MCF 10A (cell line): ENCODE measurements at regions not wholly inside any gene's neighbourhood (a gene's known extent, or its start where the extent isn't known, plus 50 kb on each side); places are given as distances from the start of the nearest gene placed in this dataset.

Experiments used
- BruUV-seq: library from RNA; stranded (reverse); fragments of 400-500 nt; replicated peaks from 2 replicates; lab custom pipeline; 2021; lab: Mats Ljungman, UMichigan
- CTCF ChIA-PET: fragments of 300-600 bp; sonication (Branson Sonifier 250); formaldehyde crosslinking; extraction: SDS; loops from one replicate; lab custom pipeline; 2021; ENCODE audit warnings: antibody characterized with exemption, inconsistent platforms; lab: Yijun Ruan, JAX
- POLR2A ChIA-PET: fragments of 300-600, 350-650 bp; sonication (Branson Sonifier 250); formaldehyde crosslinking; extraction: SDS; loops from one replicate; lab custom pipeline; 2020; ENCODE audit warnings: antibody characterized with exemption, inconsistent platforms; lab: Yijun Ruan, JAX
- DNase-seq: peaks from one replicate; pipeline ENCODE4 v3.0.0-alpha.2; 2018; ENCODE audit not compliant: unreplicated experiment
- H3K27ac Mint-ChIP-seq: one replicate; pipeline ENCODE4 v1.8.0; 2022; ENCODE audit warnings: mild to moderate bottlenecking, low read depth, mixed read lengths; ENCODE audit not compliant: unreplicated experiment
- H3K27me3 Mint-ChIP-seq: one replicate; pipeline ENCODE4 v1.8.0; 2022; ENCODE audit warnings: mixed read lengths; ENCODE audit not compliant: insufficient read depth, unreplicated experiment
- H3K36me3 Mint-ChIP-seq: one replicate; pipeline ENCODE4 v1.8.0; 2022; ENCODE audit warnings: mild to moderate bottlenecking, moderate library complexity, mixed read lengths; ENCODE audit not compliant: insufficient read depth, unreplicated experiment
- H3K4me1 Mint-ChIP-seq: one replicate; pipeline ENCODE4 v1.8.0; 2022; ENCODE audit warnings: mixed read lengths; ENCODE audit not compliant: insufficient read depth, unreplicated experiment
- H3K4me3 Mint-ChIP-seq: one replicate; pipeline ENCODE4 v1.8.0; 2022; ENCODE audit warnings: mild to moderate bottlenecking, moderate library complexity, mixed read lengths; ENCODE audit not compliant: unreplicated experiment
- H3K9me3 Mint-ChIP-seq: one replicate; pipeline ENCODE4 v1.8.0; 2022; ENCODE audit warnings: mixed read lengths; ENCODE audit not compliant: unreplicated experiment
- CTCF ChIP-seq: fragments of 200-600 bp; IDR thresholded peaks from one replicate; pipeline ENCODE4 v1.8.0; 2022; ENCODE audit warnings: antibody characterized with exemption, mild to moderate bottlenecking; ENCODE audit not compliant: unreplicated experiment
- intact Hi-C: fragments of 100-400 bp; cut with micrococcal nuclease; formaldehyde crosslinking; loops from 2 replicates; pipeline ENCODE4 v1.14.1; 2022

GRCh38 chr1:72620453-72620852, 338.1 kb upstream of the NEGR1 start:
- Mint-ChIP-seq H3K27me3 (peaks cover 15% of the 10 kb centered on the region), H3K9me3 (no peaks in the 10 kb centered on the region), H3K36me3 (no peaks in the 10 kb centered on the region), H3K27ac (no peak overlapping the region), H3K4me1 (peaks cover 6% of the 10 kb centered on the region), H3K4me3 (no peak overlapping the region)
- TF ChIP-seq CTCF: no peak
- no peak for DNase-seq
- intact Hi-C loops: no loop called here
- ChIA-PET POLR2A (no interaction called here), CTCF (interaction anchor here (1.6 kb wide), 1 partner anchor 479 kb away, joined by 10 read pairs; no protein-coding TSS in a partner anchor)
- BruUV-seq: no TSS peak

GRCh38 chr1:72606216-72606810, 324.0 kb upstream of the NEGR1 start:
- Mint-ChIP-seq H3K27ac (no peak overlapping the region), H3K36me3 (no peaks in the 10 kb centered on the region), H3K4me1 (no peaks in the 10 kb centered on the region), H3K4me3 (no peak overlapping the region), H3K9me3 (no peaks in the 10 kb centered on the region), H3K27me3 (peaks cover 35% of the 10 kb centered on the region)
- intact Hi-C loops: no loop called here
- no TSS peak for BruUV-seq
- ChIA-PET POLR2A (interaction anchor here (0.7 kb wide), 1 partner anchor 322 kb away, joined by 3 read pairs; no protein-coding TSS in a partner anchor), CTCF (interaction anchor here (0.6 to 0.7 kb wide), 3 partner anchors 61 to 333 kb away, joined by 3 read pairs; no protein-coding TSS in a partner anchor)
- no peak for DNase-seq
- TF ChIP-seq CTCF: no peak

- no peaks in the 10 kb centered on the region for H3K9me3 Mint-ChIP-seq
- no peak overlapping the region for H3K4me3 Mint-ChIP-seq
- CTCF ChIA-PET: interaction anchor here (0.6 to 0.7 kb wide), 2 partner anchors 315 to 1048 kb away, joined by 3 read pairs; no protein-coding TSS in a partner anchor
- intact Hi-C loops: no loop called here
- POLR2A ChIA-PET: interaction anchor here (0.6 kb wide), 1 partner anchor 1224 kb away, joined by 3 read pairs; no protein-coding TSS in a partner anchor
- H3K27me3 Mint-ChIP-seq: peaks cover 16% of the 10 kb centered on the region
- BruUV-seq: no TSS peak
- no peak overlapping the region for H3K27ac Mint-ChIP-seq
- H3K36me3 Mint-ChIP-seq: no peaks in the 10 kb centered on the region
- DNase-seq: no peak
- no peak for TF ChIP-seq CTCF
- H3K4me1 Mint-ChIP-seq: no peaks in the 10 kb centered on the region
Measured at GRCh38 chr1:72601035-72601674, 318.8 kb upstream of the NEGR1 start.

GRCh38 chr1:72586023-72586685, 303.8 kb upstream of the NEGR1 start:
- no peaks in the 10 kb centered on the region for H3K36me3 Mint-ChIP-seq
- ChIA-PET CTCF (interaction anchor here (0.6 kb wide), 3 partner anchors 20 to 1429 kb away, joined by 3 to 9 read pairs (median 5); no protein-coding TSS in a partner anchor), POLR2A (interaction anchor here (0.7 kb wide), 1 partner anchor 14 kb away, joined by 3 read pairs; no protein-coding TSS in a partner anchor)

More at GRCh38 chr1:72586023-72586685, 303.8 kb upstream of the NEGR1 start:
- intact Hi-C loops: no loop called here
- BruUV-seq: no TSS peak
- H3K9me3 Mint-ChIP-seq: no peaks in the 10 kb centered on the region
- TF ChIP-seq CTCF: no peak
- H3K4me1 Mint-ChIP-seq: no peaks in the 10 kb centered on the region
- H3K27me3 Mint-ChIP-seq: peaks cover 12% of the 10 kb centered on the region
- H3K4me3 Mint-ChIP-seq: no peak overlapping the region
- H3K27ac Mint-ChIP-seq: no peak overlapping the region
- DNase-seq: no peak
